ENCODE measurements at regions not wholly inside any gene's neighbourhood (a gene's known extent, or its start where the extent isn't known, plus 50 kb on each side); places are given as distances from the start of the nearest gene placed in this dataset.

GRCh38 chr5:33088176-33088575, 352.6 kb upstream of the TARS1 start:
- 13% methylated on average over 2 of the region's 2 CpGs for WGBS (ENCODE audit: missing lambda C conversion rate)
- FAIRE-seq = peak; percentile 54
- no peak overlapping the region for H3K27ac ChIP-seq

DNA sequence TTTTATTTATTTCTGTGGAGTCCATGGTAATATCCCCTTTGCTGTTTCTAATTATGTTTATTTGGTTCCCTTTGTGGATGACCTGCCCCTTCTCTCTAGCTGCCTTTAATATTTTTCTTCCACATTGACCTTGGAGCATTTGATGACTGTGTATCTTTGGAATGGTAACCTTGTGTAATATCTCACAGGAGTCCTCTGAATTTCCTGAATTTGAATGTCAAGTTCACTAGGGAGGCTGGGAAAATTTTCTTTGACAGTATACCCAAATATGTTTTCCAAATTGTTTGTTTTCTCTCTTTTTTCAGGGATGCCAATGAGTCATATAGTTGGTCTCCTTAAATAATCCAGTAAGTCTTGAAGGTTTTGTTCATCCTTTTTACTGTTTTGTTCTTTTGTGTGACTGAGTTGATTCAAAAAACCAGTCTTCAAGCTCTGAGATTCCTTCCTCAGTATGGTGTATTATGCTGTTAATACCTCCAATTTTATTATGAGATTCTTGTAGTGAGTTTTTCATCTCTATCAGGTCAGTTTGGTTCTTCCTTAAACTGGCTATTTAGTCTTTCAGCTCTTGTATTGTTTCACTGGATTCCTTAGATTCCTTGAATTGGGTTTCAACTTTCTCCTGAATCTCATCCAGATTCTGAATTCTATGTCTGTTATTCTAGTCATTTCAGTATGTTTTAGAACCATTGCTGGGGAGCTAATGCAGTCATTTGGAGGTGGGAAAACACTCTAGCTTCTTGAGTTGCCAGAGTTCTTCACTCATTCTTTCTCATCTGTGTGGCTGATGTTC, 349.0 kb upstream of the TARS1 start:
- TF ChIP-seq CEBPB (IDR thresholded peaks at IDR 0.05) (peak in 1 of 2 experiments; percentile 62; a peak in 2 of 4 replicates), HEYL (CRISPR knock-in tag; IDR thresholded peaks at IDR 0.05) (no peak), FOSL2 (IDR thresholded peaks at IDR 0.05) (0 out of 2 replicates have a peak, but pooled peaks have one; percentile 20), FOSL2 (CRISPR knock-in tag; IDR thresholded peaks at IDR 0.05) (peak; percentile 27; the same call in 1 of the 2 replicates), CBX8 (IDR thresholded peaks at IDR 0.05) (no peak), EHF (CRISPR knock-in tag; IDR thresholded peaks at IDR 0.05) (no peak), FOXS1 (CRISPR knock-in tag; IDR thresholded peaks at IDR 0.05) (no peak)
- ChIA-PET CTCF (interaction anchor here (0.7 to 0.8 kb wide), 2 partner anchors 11 to 14 kb away, joined by 3 read pairs; no protein-coding TSS in a partner anchor), POLR2A (no interaction called here)
- Histone ChIP-seq H3K4me3 (no peak overlapping the region), H3K9me3 (no peaks in the 10 kb centered on the region), H3K4me2 (peak overlapping the region; percentile 35), H3K4me1 (peaks cover 19% of the 10 kb centered on the region; the same call in 2 of the 3 replicates), H3K27ac (peak overlapping the region in 1 of 2 experiments; percentile 18; a peak in 3 of 6 replicates)
- FAIRE-seq (no peak), DNase-seq (ENCODE audit: low read depth in 1 of 2, low spot score in 1 of 2) (no peak), ATAC-seq (no peak)

More at GRCh38 chr5:33088176-33088575, 352.6 kb upstream of the TARS1 start:
- ATAC-seq = no peak
- H3K4me2 ChIP-seq = peak overlapping the region; percentile 5; the same call in 1 of the 3 replicates
- no peak for DNase-seq (ENCODE audit: low read depth in 1 of 2, low spot score in 1 of 2)
- CTCF ChIA-PET = interaction anchor here (0.6 kb wide), 1 partner anchor 272 kb away, joined by 4 read pairs; no protein-coding TSS in a partner anchor
- H3K4me3 ChIP-seq = no peak overlapping the region
- H3K4me1 ChIP-seq = peaks cover 19% of the 10 kb centered on the region; the same call in 2 of the 3 replicates
- POLR2A ChIA-PET = no interaction called here
- no peaks in the 10 kb centered on the region for H3K9me3 ChIP-seq
- TF ChIP-seq, protein P1, sequence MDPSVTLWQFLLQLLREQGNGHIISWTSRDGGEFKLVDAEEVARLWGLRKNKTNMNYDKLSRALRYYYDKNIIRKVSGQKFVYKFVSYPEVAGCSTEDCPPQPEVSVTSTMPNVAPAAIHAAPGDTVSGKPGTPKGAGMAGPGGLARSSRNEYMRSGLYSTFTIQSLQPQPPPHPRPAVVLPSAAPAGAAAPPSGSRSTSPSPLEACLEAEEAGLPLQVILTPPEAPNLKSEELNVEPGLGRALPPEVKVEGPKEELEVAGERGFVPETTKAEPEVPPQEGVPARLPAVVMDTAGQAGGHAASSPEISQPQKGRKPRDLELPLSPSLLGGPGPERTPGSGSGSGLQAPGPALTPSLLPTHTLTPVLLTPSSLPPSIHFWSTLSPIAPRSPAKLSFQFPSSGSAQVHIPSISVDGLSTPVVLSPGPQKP (IDR thresholded peaks at IDR 0.05; ENCODE audit: low read depth, low read length) = no peak

DNA sequence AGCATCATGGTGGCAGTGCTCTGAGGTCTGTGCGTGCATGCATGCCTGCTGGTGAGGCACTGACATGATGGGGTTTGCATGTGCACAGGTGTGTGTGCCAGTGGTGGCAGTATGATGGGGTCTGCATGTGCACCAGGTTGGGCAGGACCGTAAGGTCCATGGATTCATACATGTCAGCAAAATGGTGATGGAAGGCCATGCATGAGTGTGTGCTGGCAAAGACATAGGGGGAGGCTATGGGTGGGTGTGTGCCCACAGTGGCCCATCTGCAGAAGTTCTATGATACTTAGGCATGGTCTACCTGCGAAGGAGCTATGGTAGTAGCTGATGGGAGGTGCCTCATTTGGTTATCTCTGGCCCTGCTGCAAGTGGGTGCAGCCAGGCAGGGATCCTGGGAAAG, 348.0 kb upstream of the TARS1 start:
- ATAC-seq = no peak
- CTCF ChIA-PET = no interaction called here
- Histone ChIP-seq H3K4me3 (no peak overlapping the region), H3K4me1 (peaks cover 19% of the 10 kb centered on the region; the same call in 2 of the 3 replicates), H3K9me3 (no peaks in the 10 kb centered on the region), H3K27ac (peak overlapping the region in 1 of 2 experiments; percentile 18; a peak in 2 of 6 replicates), H3K4me2 (no peak overlapping the region)
- DNase-seq (ENCODE audit: low read depth in 1 of 2, low spot score in 1 of 2) = no peak
- POLR2A ChIA-PET = no interaction called here
- TF ChIP-seq KDM1A (IDR thresholded peaks at IDR 0.05; ENCODE audit: low read depth) (no peak), GATA3 (IDR thresholded peaks at IDR 0.05; ENCODE audit: borderline replicate concordance) (no peak), MAFK (IDR thresholded peaks at IDR 0.05; ENCODE audit: partially characterized antibody) (peak; percentile 51)
- TF ChIP-seq, protein P1 (IDR thresholded peaks at IDR 0.05; ENCODE audit: low read depth, low read length) = no peak
- 53% methylated on average over 3 of the region's 3 CpGs for WGBS (ENCODE audit: missing lambda C conversion rate)
- no peak for FAIRE-seq

DNA sequence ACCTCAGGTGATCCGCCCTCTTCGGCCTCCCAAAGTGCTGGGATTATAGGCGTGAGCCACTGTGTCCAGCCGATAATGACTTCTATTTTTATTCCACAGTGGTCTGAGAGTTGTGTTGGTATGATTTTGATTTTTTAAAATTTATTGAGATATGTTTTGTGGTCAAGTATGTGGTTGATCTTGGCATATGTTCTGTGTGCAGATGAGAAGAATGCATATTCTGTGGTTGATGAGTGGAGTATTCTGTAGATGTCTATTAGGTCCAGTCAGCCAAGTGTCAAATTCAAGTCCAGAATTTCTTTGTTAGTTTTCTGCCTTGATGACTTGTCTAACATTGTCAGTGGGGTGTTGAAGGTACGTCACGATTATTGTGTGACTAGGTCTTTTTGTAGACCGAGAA, 338.2 kb upstream of the TARS1 start:
- H3K9me3 ChIP-seq = peaks cover 8% of the 10 kb centered on the region; the same call in 2 of the 3 replicates
- no peak for DNase-seq (ENCODE audit: low read depth in 1 of 2, low spot score in 1 of 2)
- no peak overlapping the region for H3K4me2 ChIP-seq
- no peak overlapping the region for H3K4me3 ChIP-seq
- FAIRE-seq = no peak
- no peaks in the 10 kb centered on the region for H3K4me1 ChIP-seq
- no peak overlapping the region for H3K27ac ChIP-seq
- 65% methylated on average over 7 of the region's 7 CpGs for WGBS (ENCODE audit: missing lambda C conversion rate)
- no peak for ATAC-seq
- POLR2A ChIA-PET = no interaction called here
- CTCF ChIA-PET = no interaction called here
- TF ChIP-seq, protein P2, sequence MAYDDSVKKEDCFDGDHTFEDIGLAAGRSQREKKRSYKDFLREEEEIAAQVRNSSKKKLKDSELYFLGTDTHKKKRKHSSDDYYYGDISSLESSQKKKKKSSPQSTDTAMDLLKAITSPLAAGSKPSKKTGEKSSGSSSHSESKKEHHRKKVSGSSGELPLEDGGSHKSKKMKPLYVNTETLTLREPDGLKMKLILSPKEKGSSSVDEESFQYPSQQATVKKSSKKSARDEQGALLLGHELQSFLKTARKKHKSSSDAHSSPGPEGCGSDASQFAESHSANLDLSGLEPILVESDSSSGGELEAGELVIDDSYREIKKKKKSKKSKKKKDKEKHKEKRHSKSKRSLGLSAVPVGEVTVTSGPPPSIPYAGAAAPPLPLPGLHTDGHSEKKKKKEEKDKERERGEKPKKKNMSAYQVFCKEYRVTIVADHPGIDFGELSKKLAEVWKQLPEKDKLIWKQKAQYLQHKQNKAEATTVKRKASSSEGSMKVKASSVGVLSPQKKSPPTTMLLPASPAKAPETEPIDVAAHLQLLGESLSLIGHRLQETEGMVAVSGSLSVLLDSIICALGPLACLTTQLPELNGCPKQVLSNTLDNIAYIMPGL (CRISPR knock-in tag; IDR thresholded peaks at IDR 0.05; ENCODE audit: borderline replicate concordance) = no peak
- no peak for TF ChIP-seq CBX8 (IDR thresholded peaks at IDR 0.05)

Measured in A549 (cell line).